Smooth muscle cell (in vitro differentiated cells): ENCODE measurements at regions not wholly inside any gene's neighbourhood (a gene's known extent, or its start where the extent isn't known, plus 50 kb on each side); places are given as distances from the start of the nearest gene placed in this dataset.
A peak's percentile ranks its signal among the peaks of the same experiment; 100 is the strongest.

Experiments
- DNase-seq: peaks from one replicate; lab custom pipeline; 2025; ENCODE audit not compliant: unreplicated experiment; lab: John Stamatoyannopoulos, UW
- H2AFZ ChIP-seq: fragments of 200-600 bp; sonication (generic); 2 replicates; pipeline ENCODE4 v1.6.0; 2016; ENCODE audit warnings: antibody characterized with exemption, low read depth, mild to moderate bottlenecking
- H3F3A ChIP-seq: fragments of 200-600 bp; sonication (generic); 2 replicates; pipeline ENCODE4 v1.6.0; 2017; ENCODE audit warnings: antibody characterized with exemption, low read depth
- H3K27ac ChIP-seq: fragments of 200-600 bp; sonication (generic); 2 replicates; pipeline ENCODE4 v1.5.1; 2016; ENCODE audit warnings: low read depth, mild to moderate bottlenecking
- H3K27me3 ChIP-seq: fragments of 200-600 bp; sonication (generic); 2 replicates; pipeline ENCODE4 v1.6.1; 2016; ENCODE audit warnings: low read depth, mild to moderate bottlenecking
- H3K36me3 ChIP-seq: fragments of 200-600 bp; sonication (generic); 2 replicates; pipeline ENCODE4 v1.5.1; 2016; ENCODE audit warnings: low read depth
- H3K4me1 ChIP-seq: fragments of 200-600 bp; sonication (generic); 2 replicates; pipeline ENCODE4 v1.5.1; 2016; ENCODE audit warnings: low read depth
- H3K4me2 ChIP-seq: fragments of 200-600 bp; sonication (generic); 2 replicates; pipeline ENCODE4 v1.6.0; 2016; ENCODE audit warnings: mild to moderate bottlenecking
- H3K4me3 ChIP-seq: fragments of 200-600 bp; sonication (generic); 2 replicates; pipeline ENCODE4 v1.5.1; 2016; ENCODE audit warnings: mild to moderate bottlenecking
- H3K79me2 ChIP-seq: fragments of 200-600 bp; sonication (generic); 2 replicates; pipeline ENCODE4 v1.6.0; 2016; ENCODE audit warnings: low read depth, mild to moderate bottlenecking
- H3K9ac ChIP-seq: fragments of 200-600 bp; sonication (generic); 2 replicates; pipeline ENCODE4 v1.6.0; 2016; ENCODE audit warnings: low read depth
- H3K9me3 ChIP-seq: fragments of 200-600 bp; sonication (generic); replicated peaks from 2 replicates; pipeline ENCODE4 v1.5.1; 2016; ENCODE audit warnings: low read depth
- H4K20me1 ChIP-seq: fragments of 200-600 bp; sonication (generic); 2 replicates; pipeline ENCODE4 v1.6.0; 2016; ENCODE audit warnings: low read depth
- WGBS: methylation state at CpG from one replicate; pipeline ENCODE4 v1.1.7; 2016; ENCODE audit warnings: low lambda C conversion rate; 5-methylcytosine and 5-hydroxymethylcytosine counted together
- TF ChIP-seq, protein P1 (sequence below): fragments of 200-600 bp; sonication (generic); IDR thresholded peaks from 2 replicates; pipeline ENCODE4 v1.5.1; 2017; ENCODE audit warnings: borderline replicate concordance, mild to moderate bottlenecking, antibody characterized with exemption; ENCODE audit not compliant: insufficient read depth, poor library complexity, severe bottlenecking

DNA sequence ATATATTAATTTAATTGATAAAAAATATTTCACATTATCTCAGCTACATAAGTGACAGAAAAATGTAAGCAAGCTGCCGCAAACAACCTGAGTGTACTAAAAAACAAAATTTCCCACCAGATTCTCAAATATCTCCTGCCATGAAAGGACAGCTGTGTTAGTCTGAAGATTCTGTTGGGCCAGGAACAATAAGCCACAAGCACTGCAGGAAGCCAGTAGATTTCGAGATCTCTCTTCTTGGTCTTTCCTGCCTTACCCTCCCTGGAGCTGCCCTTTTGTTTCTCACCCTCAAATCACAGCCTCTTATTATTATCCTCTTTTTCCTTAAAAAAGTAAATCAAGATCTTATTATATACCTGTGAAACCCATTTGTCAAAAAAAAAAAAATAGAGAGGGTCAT, 165.6 kb downstream of the EFNB2 start:
- TF ChIP-seq, protein P1, sequence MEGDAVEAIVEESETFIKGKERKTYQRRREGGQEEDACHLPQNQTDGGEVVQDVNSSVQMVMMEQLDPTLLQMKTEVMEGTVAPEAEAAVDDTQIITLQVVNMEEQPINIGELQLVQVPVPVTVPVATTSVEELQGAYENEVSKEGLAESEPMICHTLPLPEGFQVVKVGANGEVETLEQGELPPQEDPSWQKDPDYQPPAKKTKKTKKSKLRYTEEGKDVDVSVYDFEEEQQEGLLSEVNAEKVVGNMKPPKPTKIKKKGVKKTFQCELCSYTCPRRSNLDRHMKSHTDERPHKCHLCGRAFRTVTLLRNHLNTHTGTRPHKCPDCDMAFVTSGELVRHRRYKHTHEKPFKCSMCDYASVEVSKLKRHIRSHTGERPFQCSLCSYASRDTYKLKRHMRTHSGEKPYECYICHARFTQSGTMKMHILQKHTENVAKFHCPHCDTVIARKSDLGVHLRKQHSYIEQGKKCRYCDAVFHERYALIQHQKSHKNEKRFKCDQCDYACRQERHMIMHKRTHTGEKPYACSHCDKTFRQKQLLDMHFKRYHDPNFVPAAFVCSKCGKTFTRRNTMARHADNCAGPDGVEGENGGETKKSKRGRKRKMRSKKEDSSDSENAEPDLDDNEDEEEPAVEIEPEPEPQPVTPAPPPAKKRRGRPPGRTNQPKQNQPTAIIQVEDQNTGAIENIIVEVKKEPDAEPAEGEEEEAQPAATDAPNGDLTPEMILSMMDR: no peak
- H3K27ac ChIP-seq: no peak overlapping the region
- H3K4me2 ChIP-seq: peak overlapping the region; percentile 79
- no peak for DNase-seq
- no peak overlapping the region for H3K9ac ChIP-seq
- H3K4me3 ChIP-seq: no peak overlapping the region
- no peak overlapping the region for H2AFZ ChIP-seq
- H4K20me1 ChIP-seq: no peaks in the 10 kb centered on the region
- H3K4me1 ChIP-seq: peaks cover 24% of the 10 kb centered on the region
- peaks cover 9% of the 10 kb centered on the region for H3K9me3 ChIP-seq
- peaks cover 35% of the 10 kb centered on the region for H3F3A ChIP-seq
- no peaks in the 10 kb centered on the region for H3K27me3 ChIP-seq
- H3K79me2 ChIP-seq: no peaks in the 10 kb centered on the region
- H3K36me3 ChIP-seq: peaks cover 4% of the 10 kb centered on the region
- 95% methylated on average over 2 of the region's 2 CpGs for WGBS

DNA sequence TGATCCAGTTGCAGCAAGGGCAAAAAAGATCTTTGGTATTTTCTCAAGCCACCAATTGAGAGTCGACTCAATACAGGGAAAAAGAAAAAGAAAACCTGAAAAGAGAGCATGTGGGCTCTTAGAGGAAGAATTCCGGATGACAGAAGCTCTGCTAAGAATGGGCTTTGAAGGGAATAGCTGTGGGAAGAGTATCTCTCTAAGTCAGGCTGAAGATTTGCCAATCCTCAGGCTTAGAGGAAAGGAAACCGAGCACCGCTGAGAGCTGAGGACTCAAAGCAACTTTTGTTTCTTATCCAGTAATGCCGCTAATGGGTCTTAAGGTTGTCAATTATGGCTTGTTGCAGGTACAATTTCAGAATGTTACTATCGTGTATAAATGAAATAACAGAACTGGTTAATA, 166.4 kb downstream of the EFNB2 start:
- H3K9me3 ChIP-seq: peaks cover 13% of the 10 kb centered on the region
- H3F3A ChIP-seq: peaks cover 35% of the 10 kb centered on the region
- peak overlapping the region; percentile 79 for H3K4me2 ChIP-seq
- no peaks in the 10 kb centered on the region for H3K79me2 ChIP-seq
- H2AFZ ChIP-seq: peak overlapping the region; percentile 18
- peaks cover 8% of the 10 kb centered on the region for H3K36me3 ChIP-seq
- peak overlapping the region; percentile 15 for H3K4me3 ChIP-seq
- 16% methylated on average over 6 of the region's 6 CpGs for WGBS
- TF ChIP-seq, protein P1: no peak
- peaks cover 24% of the 10 kb centered on the region for H3K4me1 ChIP-seq
- H3K9ac ChIP-seq: peak overlapping the region; percentile 15
- DNase-seq: no peak
- H3K27me3 ChIP-seq: no peaks in the 10 kb centered on the region
- H4K20me1 ChIP-seq: no peaks in the 10 kb centered on the region
- H3K27ac ChIP-seq: peak overlapping the region; percentile 51

DNA sequence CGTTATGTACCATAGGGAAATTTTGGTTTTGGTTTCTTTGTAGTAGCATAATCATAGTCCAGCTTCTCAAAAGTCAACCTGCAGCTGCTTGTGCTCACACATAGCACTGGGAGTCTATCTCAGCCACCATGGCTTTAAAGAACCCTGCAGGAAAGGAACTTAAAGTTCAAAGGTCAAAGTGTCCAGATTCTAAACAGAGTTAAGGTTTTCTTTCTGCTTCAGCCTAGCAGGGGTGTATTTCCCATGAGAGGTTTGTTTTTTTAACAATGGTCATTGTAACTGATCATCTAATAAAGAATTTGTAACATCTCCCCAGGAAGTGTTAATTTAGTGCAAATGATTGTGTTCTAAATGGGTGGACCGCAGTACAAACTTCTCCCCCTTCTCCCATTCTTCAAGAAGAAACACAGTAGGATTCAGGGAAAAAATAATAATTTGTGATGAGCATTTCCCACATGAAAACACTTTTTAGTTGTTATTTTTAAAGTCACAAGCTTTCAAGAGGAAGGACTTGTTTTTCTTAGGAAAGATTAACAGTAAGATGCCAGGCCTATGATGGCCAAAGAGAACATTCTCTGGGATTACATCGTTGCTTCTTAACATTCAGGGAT, 168.0 kb downstream of the EFNB2 start:
- peaks cover 24% of the 10 kb centered on the region for H3K4me1 ChIP-seq
- H2AFZ ChIP-seq: no peak overlapping the region
- H3K9me3 ChIP-seq: peaks cover 13% of the 10 kb centered on the region
- no peaks in the 10 kb centered on the region for H3K79me2 ChIP-seq
- H3K27me3 ChIP-seq: no peaks in the 10 kb centered on the region
- no peak overlapping the region for H3K9ac ChIP-seq
- no peak overlapping the region for H3K4me3 ChIP-seq
- WGBS: 71% methylated on average over 3 of the region's 3 CpGs
- H3K27ac ChIP-seq: peak overlapping the region; percentile 51
- DNase-seq: no peak
- TF ChIP-seq, protein P1: no peak
- H3K4me2 ChIP-seq: peak overlapping the region; percentile 79
- H3K36me3 ChIP-seq: peaks cover 8% of the 10 kb centered on the region
- no peaks in the 10 kb centered on the region for H4K20me1 ChIP-seq
- H3F3A ChIP-seq: peaks cover 26% of the 10 kb centered on the region

DNA sequence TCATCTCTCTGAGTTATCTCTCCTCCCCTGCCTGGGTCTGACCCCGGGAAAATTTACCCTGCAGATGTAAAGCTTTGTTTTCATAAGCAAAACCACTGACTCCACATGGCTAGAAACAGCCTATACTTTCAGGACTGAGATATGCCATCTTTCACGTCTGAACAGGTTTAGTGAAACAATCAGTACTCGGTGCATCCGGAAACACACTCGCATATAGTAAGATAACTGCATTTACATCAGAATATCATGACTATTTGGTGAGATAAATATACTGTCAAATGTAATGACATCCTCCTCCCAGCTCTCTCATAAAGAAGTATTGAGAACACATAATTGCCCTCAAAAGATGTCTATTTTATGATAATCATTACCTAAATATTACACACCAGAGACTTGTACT, 172.8 kb downstream of the EFNB2 start:
- TF ChIP-seq, protein P1: no peak
- H3K4me2 ChIP-seq: no peak overlapping the region
- H3K27me3 ChIP-seq: no peaks in the 10 kb centered on the region
- peaks cover 13% of the 10 kb centered on the region for H3K9me3 ChIP-seq
- peaks cover 8% of the 10 kb centered on the region for H3K36me3 ChIP-seq
- H3K4me1 ChIP-seq: peaks cover 2% of the 10 kb centered on the region
- 65% methylated on average over 5 of the region's 5 CpGs for WGBS
- no peak overlapping the region for H3K9ac ChIP-seq
- H3K79me2 ChIP-seq: no peaks in the 10 kb centered on the region
- H3F3A ChIP-seq: no peaks in the 10 kb centered on the region
- no peak overlapping the region for H3K4me3 ChIP-seq
- H4K20me1 ChIP-seq: no peaks in the 10 kb centered on the region
- H2AFZ ChIP-seq: peak overlapping the region; percentile 41
- H3K27ac ChIP-seq: no peak overlapping the region
- DNase-seq: no peak
